ENCODE measurements at regions not wholly inside any gene's neighbourhood (a gene's known extent, or its start where the extent isn't known, plus 50 kb on each side); places are given as distances from the start of the nearest gene placed in this dataset.

DNA sequence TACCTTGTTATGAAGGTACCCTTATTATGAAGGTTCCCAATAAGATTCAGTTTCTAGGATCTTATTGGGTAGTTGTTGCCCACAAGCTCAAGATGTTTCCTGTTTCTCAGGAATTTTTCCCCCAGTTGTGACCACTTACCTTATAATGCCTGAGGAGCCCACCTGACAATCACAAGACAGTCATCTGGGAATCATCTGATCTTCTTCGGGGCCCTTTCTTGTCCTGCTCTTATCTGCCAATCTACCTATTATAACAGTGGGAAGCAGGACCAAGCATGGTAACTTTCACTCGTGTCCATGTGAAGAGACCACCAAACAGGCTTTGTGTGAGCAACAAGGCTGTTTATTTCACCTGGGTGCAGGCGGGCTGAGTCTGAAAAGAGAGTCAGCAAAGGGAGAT is 825.5 kb downstream of the BCL11B start:
- TF ChIP-seq REST (IDR thresholded peaks at IDR 0.05; ENCODE audit: insufficient replicate concordance, low read depth) (no peak), GABPA (IDR thresholded peaks at IDR 0.05; ENCODE audit: low read depth) (no peak), SPI1 (IDR thresholded peaks at IDR 0.05; ENCODE audit: borderline replicate concordance, low read depth) (no peak), POLR2AphosphoS5 (IDR thresholded peaks at IDR 0.05; ENCODE audit: low read depth) (no peak)
- TF ChIP-seq, protein P1, sequence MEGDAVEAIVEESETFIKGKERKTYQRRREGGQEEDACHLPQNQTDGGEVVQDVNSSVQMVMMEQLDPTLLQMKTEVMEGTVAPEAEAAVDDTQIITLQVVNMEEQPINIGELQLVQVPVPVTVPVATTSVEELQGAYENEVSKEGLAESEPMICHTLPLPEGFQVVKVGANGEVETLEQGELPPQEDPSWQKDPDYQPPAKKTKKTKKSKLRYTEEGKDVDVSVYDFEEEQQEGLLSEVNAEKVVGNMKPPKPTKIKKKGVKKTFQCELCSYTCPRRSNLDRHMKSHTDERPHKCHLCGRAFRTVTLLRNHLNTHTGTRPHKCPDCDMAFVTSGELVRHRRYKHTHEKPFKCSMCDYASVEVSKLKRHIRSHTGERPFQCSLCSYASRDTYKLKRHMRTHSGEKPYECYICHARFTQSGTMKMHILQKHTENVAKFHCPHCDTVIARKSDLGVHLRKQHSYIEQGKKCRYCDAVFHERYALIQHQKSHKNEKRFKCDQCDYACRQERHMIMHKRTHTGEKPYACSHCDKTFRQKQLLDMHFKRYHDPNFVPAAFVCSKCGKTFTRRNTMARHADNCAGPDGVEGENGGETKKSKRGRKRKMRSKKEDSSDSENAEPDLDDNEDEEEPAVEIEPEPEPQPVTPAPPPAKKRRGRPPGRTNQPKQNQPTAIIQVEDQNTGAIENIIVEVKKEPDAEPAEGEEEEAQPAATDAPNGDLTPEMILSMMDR (IDR thresholded peaks at IDR 0.05; ENCODE audit: insufficient read depth, low read length): no peak
- no peak for DNase-seq (ENCODE audit: low read depth in 1 of 2, low spot score in 1 of 2)
- H3K27ac ChIP-seq (replicated peaks): no peak overlapping the region
- no peak overlapping the region for H3K4me3 ChIP-seq (replicated peaks; ENCODE audit: insufficient read depth, low read length)
- H3K27me3 ChIP-seq (ENCODE audit: insufficient read depth, poor library complexity, severe bottlenecking): no peaks in the 10 kb centered on the region

- TF ChIP-seq POLR2AphosphoS5 (IDR thresholded peaks at IDR 0.05; ENCODE audit: low read depth) (no peak), GABPA (IDR thresholded peaks at IDR 0.05; ENCODE audit: low read depth) (no peak), SPI1 (IDR thresholded peaks at IDR 0.05; ENCODE audit: borderline replicate concordance, low read depth) (no peak), REST (IDR thresholded peaks at IDR 0.05; ENCODE audit: insufficient replicate concordance, low read depth) (no peak)
- TF ChIP-seq, protein P1 (IDR thresholded peaks at IDR 0.05; ENCODE audit: insufficient read depth, low read length): no peak
- DNase-seq (ENCODE audit: low read depth in 1 of 2, low spot score in 1 of 2): no peak
- Histone ChIP-seq H3K4me3 (replicated peaks; ENCODE audit: insufficient read depth, low read length) (no peak overlapping the region), H3K27me3 (ENCODE audit: insufficient read depth, poor library complexity, severe bottlenecking) (peaks cover 2% of the 10 kb centered on the region), H3K27ac (replicated peaks) (no peak overlapping the region)
Observed at GRCh38 chr14:98456231-98456630, 815.8 kb downstream of the BCL11B start.

DNA sequence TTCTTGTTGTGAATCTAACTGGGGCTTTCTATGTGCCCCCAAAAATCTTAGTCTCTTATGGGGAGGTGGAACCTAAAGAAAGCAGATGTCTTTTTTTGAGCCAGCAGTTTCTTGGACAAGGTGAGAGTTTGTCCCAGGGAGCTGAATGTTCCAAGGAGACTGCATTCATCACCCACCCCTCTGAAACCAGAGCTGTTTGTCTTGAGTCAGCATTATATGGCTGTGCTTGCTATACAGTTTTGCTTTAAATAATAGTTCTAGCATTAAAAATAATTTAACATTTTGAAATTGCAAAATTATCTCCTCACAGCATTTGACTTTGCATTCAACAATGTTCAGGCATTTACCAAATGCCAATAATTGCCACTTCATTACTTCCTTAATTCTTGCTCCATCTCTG is 813.3 kb downstream of the BCL11B start:
- H3K4me3 ChIP-seq (replicated peaks; ENCODE audit: insufficient read depth, low read length): no peak overlapping the region

More for the DNA sequence above, 813.3 kb downstream of the BCL11B start:
- H3K27me3 ChIP-seq (ENCODE audit: insufficient read depth, poor library complexity, severe bottlenecking): no peaks in the 10 kb centered on the region
- DNase-seq (ENCODE audit: low read depth in 1 of 2, low spot score in 1 of 2): no peak
- TF ChIP-seq, protein P1 (IDR thresholded peaks at IDR 0.05; ENCODE audit: insufficient read depth, low read length): no peak
- TF ChIP-seq POLR2AphosphoS5 (IDR thresholded peaks at IDR 0.05; ENCODE audit: low read depth): no peak
- TF ChIP-seq SPI1 (IDR thresholded peaks at IDR 0.05; ENCODE audit: borderline replicate concordance, low read depth): no peak
- no peak for TF ChIP-seq REST (IDR thresholded peaks at IDR 0.05; ENCODE audit: insufficient replicate concordance, low read depth)
- TF ChIP-seq GABPA (IDR thresholded peaks at IDR 0.05; ENCODE audit: low read depth): no peak
- H3K27ac ChIP-seq (replicated peaks): no peak overlapping the region
